GM23248 (cell line): ENCODE measurements at regions not wholly inside any gene's neighbourhood (a gene's known extent, or its start where the extent isn't known, plus 50 kb on each side); places are given as distances from the start of the nearest gene placed in this dataset.

Experiments
- EZH2 ChIP-seq: fragments of 200-600 bp; sonication (generic); IDR thresholded peaks from 2 replicates; pipeline ENCODE4 v1.6.1; 2018; ENCODE audit warnings: antibody characterized with exemption, mild to moderate bottlenecking; ENCODE audit not compliant: insufficient read depth, poor library complexity, severe bottlenecking
- EZH2phosphoT487 ChIP-seq: fragments of 200-600 bp; sonication (generic); IDR thresholded peaks from 2 replicates; pipeline ENCODE4 v1.6.1; 2018; ENCODE audit warnings: antibody characterized with exemption, moderate library complexity, mild to moderate bottlenecking, low read depth; ENCODE audit not compliant: insufficient read depth

DNA sequence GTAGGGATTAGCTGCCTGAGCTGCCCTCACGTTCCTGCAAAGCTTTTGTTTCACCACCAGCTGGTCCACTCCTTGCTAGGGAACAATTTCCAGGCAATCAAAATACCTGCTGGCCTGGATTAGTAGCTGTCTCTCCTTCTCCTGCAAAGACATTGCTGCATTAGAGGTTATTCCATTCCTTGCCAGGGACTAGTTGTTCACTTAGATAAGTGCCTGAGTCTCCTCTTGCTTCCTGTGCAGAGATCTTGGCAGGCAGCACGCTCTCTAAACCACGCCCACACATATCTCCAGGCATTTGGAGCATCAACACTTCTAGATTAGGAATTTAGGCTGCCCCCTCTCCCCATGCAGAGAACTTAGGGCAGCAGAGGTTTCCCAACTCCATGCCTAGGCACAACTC is 150.4 kb upstream of the SMIM30 start:
- TF ChIP-seq EZH2: no peak
- TF ChIP-seq EZH2phosphoT487: no peak
